Spleen (tissue), 7 donors: ENCODE measurements at regions not wholly inside any gene's neighbourhood (a gene's known extent, or its start where the extent isn't known, plus 50 kb on each side); places are given as distances from the start of the nearest gene placed in this dataset.

ENCODE experiments used
- POLR2A ChIP-seq, 3 donors: fragments of 450-650 bp; IDR thresholded peaks; one replicate each; pipeline ENCODE4 v1.5.1; 2017; ENCODE audit warnings: antibody characterized with exemption in 3 of 3, mild to moderate bottlenecking in 1 of 3
- POLR2AphosphoS5 ChIP-seq, 3 donors: sonication (generic); formaldehyde crosslinking; IDR thresholded peaks; one replicate each; pipeline ENCODE4 v1.5.1; 2017; ENCODE audit warnings: antibody characterized with exemption in 3 of 3
- TF ChIP-seq, protein P1 (sequence below), 11 experiments: fragments of 200-600 bp in 7 of 11; fragments of 450-650 bp in 4 of 11; sonication (generic) in 4 of 11; IDR thresholded peaks in 8 of 11; conservative IDR thresholded peaks in 3 of 11; 1 replicate in 7 of 11; 2 replicates in 4 of 11; pipeline versions ENCODE4 v1.4.0 to v1.8.0; 2016 to 2021; ENCODE audit warnings: antibody characterized with exemption in 11 of 11, inconsistent platforms in 4 of 11, mild to moderate bottlenecking in 1 of 11
- donor health status: DM: no; HTN: no; CAD: no; lungs with moderate emphysema.
- donor health status: DM: no; HTN: no; CAD: no.
- donor health status: DM: no; HTN: no; CAD: no.

- TF ChIP-seq, protein P1, sequence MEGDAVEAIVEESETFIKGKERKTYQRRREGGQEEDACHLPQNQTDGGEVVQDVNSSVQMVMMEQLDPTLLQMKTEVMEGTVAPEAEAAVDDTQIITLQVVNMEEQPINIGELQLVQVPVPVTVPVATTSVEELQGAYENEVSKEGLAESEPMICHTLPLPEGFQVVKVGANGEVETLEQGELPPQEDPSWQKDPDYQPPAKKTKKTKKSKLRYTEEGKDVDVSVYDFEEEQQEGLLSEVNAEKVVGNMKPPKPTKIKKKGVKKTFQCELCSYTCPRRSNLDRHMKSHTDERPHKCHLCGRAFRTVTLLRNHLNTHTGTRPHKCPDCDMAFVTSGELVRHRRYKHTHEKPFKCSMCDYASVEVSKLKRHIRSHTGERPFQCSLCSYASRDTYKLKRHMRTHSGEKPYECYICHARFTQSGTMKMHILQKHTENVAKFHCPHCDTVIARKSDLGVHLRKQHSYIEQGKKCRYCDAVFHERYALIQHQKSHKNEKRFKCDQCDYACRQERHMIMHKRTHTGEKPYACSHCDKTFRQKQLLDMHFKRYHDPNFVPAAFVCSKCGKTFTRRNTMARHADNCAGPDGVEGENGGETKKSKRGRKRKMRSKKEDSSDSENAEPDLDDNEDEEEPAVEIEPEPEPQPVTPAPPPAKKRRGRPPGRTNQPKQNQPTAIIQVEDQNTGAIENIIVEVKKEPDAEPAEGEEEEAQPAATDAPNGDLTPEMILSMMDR (IDR thresholded peaks at IDR 0.05 in 8 of 11, conservative IDR thresholded peaks at IDR 0.05 in 3 of 11): no peak
- no peak for TF ChIP-seq POLR2AphosphoS5 (IDR thresholded peaks at IDR 0.05)
- no peak for TF ChIP-seq POLR2A (IDR thresholded peaks at IDR 0.05)
Measured at GRCh38 chr6:165972139-165972802, 195.4 kb downstream of the TBXT start.
